Endothelial cell of umbilical vein (primary cell): ENCODE measurements at regions not wholly inside any gene's neighbourhood (a gene's known extent, or its start where the extent isn't known, plus 50 kb on each side); places are given as distances from the start of the nearest gene placed in this dataset.

Source experiments
- BruUV-seq: library from RNA; stranded (reverse); fragments of 400-500 nt; replicated peaks from 2 replicates; lab custom pipeline; 2021; lab: Mats Ljungman, UMichigan
- CTCF ChIA-PET: fragments of 300-600, 350-600 bp; sonication (Branson Sonifier 250); formaldehyde crosslinking; loops from one replicate; lab custom pipeline; 2021; ENCODE audit warnings: antibody characterized with exemption, inconsistent platforms; lab: Charles Lee
- POLR2A ChIA-PET: fragments of 300-600, 350-600 bp; sonication (Branson Sonifier 250); formaldehyde crosslinking; loops from one replicate; lab custom pipeline; 2021; ENCODE audit warnings: antibody characterized with exemption, inconsistent platforms; lab: Charles Lee
- DNase-seq: peaks from one replicate; pipeline ENCODE4 v3.0.0-alpha.2; 2011; ENCODE audit warnings: low read depth, low spot score
- FAIRE-seq: peaks from 2 replicates; lab custom pipeline; 2011; peaks lifted over from hg19 to GRCh38; lab: Jason Lieb, UNC
- H2AFZ ChIP-seq: 2 replicates; pipeline ENCODE4 v1.6.0; 2012; ENCODE audit warnings: low read depth, low read length, control low read depth, inconsistent platforms
- H3K27ac ChIP-seq: 2 replicates; pipeline ENCODE4 v1.5.1; 2011; ENCODE audit warnings: low read depth, mild to moderate bottlenecking, control low read depth, low read length, moderate library complexity; ENCODE audit not compliant: insufficient read depth
- H3K27me3 ChIP-seq, 2 experiments: 2 replicates each; pipeline versions ENCODE4 v1.6.0 to v1.6.1; 2011; ENCODE audit warnings: low read length in 2 of 2, mixed read lengths in 1 of 2; ENCODE audit not compliant: control insufficient read depth in 2 of 2, insufficient read depth in 2 of 2
- H3K36me3 ChIP-seq, 2 experiments: 2 replicates in 1 of 2; 3 replicates in 1 of 2; pipeline ENCODE4 v1.5.1; 2011; ENCODE audit warnings: low read length in 2 of 2, mild to moderate bottlenecking in 1 of 2, moderate library complexity in 1 of 2; ENCODE audit not compliant: control insufficient read depth in 2 of 2, insufficient read depth in 2 of 2; ENCODE audit errors: extremely low read depth in 1 of 2
- H3K4me1 ChIP-seq: 3 replicates; pipeline ENCODE4 v1.5.1; 2011; ENCODE audit warnings: mild to moderate bottlenecking, low read length; ENCODE audit not compliant: control insufficient read depth, insufficient read depth; ENCODE audit errors: extremely low read depth
- H3K4me2 ChIP-seq: 2 replicates; pipeline ENCODE4 v1.6.1; 2011; ENCODE audit warnings: low read length, control low read depth, mixed read lengths; ENCODE audit not compliant: insufficient read depth
- H3K4me3 ChIP-seq, 3 experiments: fragments of 200-600 bp in 1 of 3; sonication (generic), shearing (Covaris generic) in 1 of 3; replicated peaks in 1 of 3; 2 replicates each; pipeline ENCODE4 v1.5.1; 2011 to 2016; ENCODE audit warnings: control low read depth in 3 of 3, low read length in 3 of 3, mild to moderate bottlenecking in 2 of 3, inconsistent platforms in 1 of 3, low read depth in 1 of 3, moderate library complexity in 1 of 3; ENCODE audit not compliant: insufficient read depth in 1 of 3
- H3K79me2 ChIP-seq: 2 replicates; pipeline ENCODE4 v1.6.0; 2012; ENCODE audit warnings: low read length, inconsistent platforms; ENCODE audit not compliant: control insufficient read depth, insufficient read depth
- H3K9ac ChIP-seq: replicated peaks from 2 replicates; pipeline ENCODE3; 2011; ENCODE audit warnings: low read length, control low read depth; ENCODE audit not compliant: insufficient read depth; ENCODE audit errors: extremely low read depth
- H3K9me1 ChIP-seq: replicated peaks from 3 replicates; pipeline ENCODE4 v1.6.0; 2011; ENCODE audit warnings: mild to moderate bottlenecking, low read length; ENCODE audit not compliant: control insufficient read depth, insufficient read depth; ENCODE audit errors: extremely low read depth
- H3K9me3 ChIP-seq: replicated peaks from 2 replicates; pipeline ENCODE4 v1.5.1; 2012; ENCODE audit warnings: low read length, inconsistent platforms; ENCODE audit not compliant: control insufficient read depth, insufficient read depth
- H4K20me1 ChIP-seq: replicated peaks from 2 replicates; pipeline ENCODE3; 2011; ENCODE audit warnings: mild to moderate bottlenecking, low read length; ENCODE audit not compliant: control insufficient read depth, insufficient read depth; ENCODE audit errors: extremely low read depth
- EZH2 ChIP-seq: IDR thresholded peaks from 2 replicates; pipeline ENCODE4 v1.6.1; 2012; ENCODE audit warnings: borderline replicate concordance, low read depth, mild to moderate bottlenecking, moderate library complexity, low read length, inconsistent platforms; ENCODE audit not compliant: severe bottlenecking
- FOS ChIP-seq: IDR thresholded peaks from 2 replicates; pipeline ENCODE4 v1.6.1; 2011; ENCODE audit warnings: mild to moderate bottlenecking, low read length, moderate library complexity, borderline replicate concordance; ENCODE audit not compliant: insufficient read depth
- GATA2 ChIP-seq: IDR thresholded peaks from 2 replicates; pipeline ENCODE4 v1.7.0; 2011; ENCODE audit warnings: low read depth, mild to moderate bottlenecking, moderate library complexity, mixed read lengths, low read length; ENCODE audit not compliant: insufficient read length, insufficient read depth
- JUN ChIP-seq: IDR thresholded peaks from 2 replicates; pipeline ENCODE4 v1.6.1; 2011; ENCODE audit warnings: borderline replicate concordance, low read depth; ENCODE audit not compliant: insufficient read length, insufficient read depth
- MYC ChIP-seq: IDR thresholded peaks from one replicate; pipeline ENCODE4 v1.6.1; 2011; ENCODE audit warnings: mild to moderate bottlenecking, low read depth, low read length
- POLR2A ChIP-seq: IDR thresholded peaks from 2 replicates; pipeline ENCODE4 v1.6.1; 2012; ENCODE audit warnings: low read depth, mild to moderate bottlenecking, control low read depth, low read length
- POLR2AphosphoS5 ChIP-seq: IDR thresholded peaks from 2 replicates; pipeline ENCODE4 v1.6.1; 2012; ENCODE audit warnings: low read depth, mild to moderate bottlenecking, control low read depth, low read length, moderate library complexity; ENCODE audit not compliant: insufficient read depth
- dilution Hi-C: fragments of 300-500 bp; cut with MboI; formaldehyde crosslinking; loops from one replicate; pipeline ENCODE4 v1.15.0; 2019; ENCODE audit warnings: low sequenced_read_pairs; ENCODE audit not compliant: extremely low pct_ligation_motif_present
- intact Hi-C: fragments of 100-400 bp; cut with micrococcal nuclease; formaldehyde crosslinking; loops from one replicate; pipeline ENCODE4 v1.10.0; 2022
- TF ChIP-seq, protein P1 (sequence below): IDR thresholded peaks from 2 replicates; pipeline ENCODE4 v1.6.1; 2011; ENCODE audit not compliant: insufficient read depth, insufficient read length
- TF ChIP-seq, protein P2 (sequence below), 2 donors: IDR thresholded peaks; 1 replicate in 1 of 2; 2 replicates in 1 of 2; pipeline ENCODE4 v1.5.1; 2011; ENCODE audit warnings: low read length in 2 of 2, mild to moderate bottlenecking in 2 of 2, moderate library complexity in 2 of 2, control low read depth in 1 of 2, inconsistent platforms in 1 of 2, low read depth in 1 of 2; ENCODE audit not compliant: insufficient read depth in 1 of 2; ENCODE audit errors: extremely low read depth in 1 of 2

- ChIA-PET CTCF (interaction anchor here (0.9 kb wide), 1 partner anchor 39 kb away, joined by 3 read pairs; no protein-coding TSS in a partner anchor), POLR2A (no interaction called here)
- Histone ChIP-seq H3K9me3 (no peaks in the 10 kb centered on the region), H2AFZ (no peak overlapping the region), H3K27me3 (no peaks in the 10 kb centered on the region), H3K9ac (no peak overlapping the region), H4K20me1 (no peaks in the 10 kb centered on the region), H3K36me3 (no peaks in the 10 kb centered on the region), H3K79me2 (no peaks in the 10 kb centered on the region), H3K4me1 (no peaks in the 10 kb centered on the region), H3K4me3 (no peak overlapping the region), H3K9me1 (no peaks in the 10 kb centered on the region), H3K27ac (no peak overlapping the region), H3K4me2 (no peak overlapping the region)
- TF ChIP-seq, protein P1, sequence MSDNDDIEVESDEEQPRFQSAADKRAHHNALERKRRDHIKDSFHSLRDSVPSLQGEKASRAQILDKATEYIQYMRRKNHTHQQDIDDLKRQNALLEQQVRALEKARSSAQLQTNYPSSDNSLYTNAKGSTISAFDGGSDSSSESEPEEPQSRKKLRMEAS: no peak
- TF ChIP-seq POLR2A (no peak), EZH2 (no peak), GATA2 (no peak), POLR2AphosphoS5 (no peak), JUN (no peak), MYC (no peak), FOS (no peak)
- TF ChIP-seq, protein P2, sequence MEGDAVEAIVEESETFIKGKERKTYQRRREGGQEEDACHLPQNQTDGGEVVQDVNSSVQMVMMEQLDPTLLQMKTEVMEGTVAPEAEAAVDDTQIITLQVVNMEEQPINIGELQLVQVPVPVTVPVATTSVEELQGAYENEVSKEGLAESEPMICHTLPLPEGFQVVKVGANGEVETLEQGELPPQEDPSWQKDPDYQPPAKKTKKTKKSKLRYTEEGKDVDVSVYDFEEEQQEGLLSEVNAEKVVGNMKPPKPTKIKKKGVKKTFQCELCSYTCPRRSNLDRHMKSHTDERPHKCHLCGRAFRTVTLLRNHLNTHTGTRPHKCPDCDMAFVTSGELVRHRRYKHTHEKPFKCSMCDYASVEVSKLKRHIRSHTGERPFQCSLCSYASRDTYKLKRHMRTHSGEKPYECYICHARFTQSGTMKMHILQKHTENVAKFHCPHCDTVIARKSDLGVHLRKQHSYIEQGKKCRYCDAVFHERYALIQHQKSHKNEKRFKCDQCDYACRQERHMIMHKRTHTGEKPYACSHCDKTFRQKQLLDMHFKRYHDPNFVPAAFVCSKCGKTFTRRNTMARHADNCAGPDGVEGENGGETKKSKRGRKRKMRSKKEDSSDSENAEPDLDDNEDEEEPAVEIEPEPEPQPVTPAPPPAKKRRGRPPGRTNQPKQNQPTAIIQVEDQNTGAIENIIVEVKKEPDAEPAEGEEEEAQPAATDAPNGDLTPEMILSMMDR (IDR thresholded peaks at IDR 0.05; ENCODE audit: extremely low read depth in 1 of 2, insufficient read depth in 1 of 2, low read depth in 1 of 2, low read length in 2 of 2): no peak
- no TSS peak for BruUV-seq
- FAIRE-seq (no peak), DNase-seq (no peak)
- intact Hi-C loops (no loop called here), dilution Hi-C loops (no loop called here)
These were observed 595.1 kb downstream of the BUD13 start for GRCh38 chr11:116177521-116178210.
